Adrenal gland (tissue), 9 donors: ENCODE measurements at regions not wholly inside any gene's neighbourhood (a gene's known extent, or its start where the extent isn't known, plus 50 kb on each side); places are given as distances from the start of the nearest gene placed in this dataset.

Experiments used
- DNase-seq, 7 donors: peaks; one replicate each; pipeline ENCODE4 v3.0.0-alpha.2; 2019 to 2020
- H3K27ac ChIP-seq, 5 donors: fragments of 200-600 bp; sonication (generic) in 4 of 5; 1 replicate in 3 of 5; 2 replicates in 2 of 5; pipeline versions ENCODE4 v1.5.1 to v1.8.0; 2016 to 2020; ENCODE audit warnings: mild to moderate bottlenecking in 1 of 5
- H3K27me3 ChIP-seq: fragments of 200-600 bp; 2 replicates; pipeline ENCODE4 v1.8.0; 2021
- H3K36me3 ChIP-seq, 2 donors: fragments of 200-600 bp; replicated peaks in 1 of 2; 1 replicate in 1 of 2; 2 replicates in 1 of 2; pipeline versions ENCODE4 v1.5.1 to v1.8.0; 2018 to 2022
- H3K4me1 ChIP-seq, 2 donors: fragments of 200-600 bp; replicated peaks in 1 of 2; 1 replicate in 1 of 2; 2 replicates in 1 of 2; pipeline versions ENCODE4 v1.5.1 to v1.8.0; 2018 to 2021
- H3K4me3 ChIP-seq, 4 donors: fragments of 200-600 bp; sonication (generic) in 3 of 4; one replicate each; pipeline ENCODE4 v1.5.1; 2016 to 2018
- H3K9me3 ChIP-seq, 3 donors: fragments of 200-600 bp; sonication (generic) in 1 of 3; replicated peaks in 1 of 3; 1 replicate in 2 of 3; 2 replicates in 1 of 3; pipeline versions ENCODE4 v1.5.1 to v1.8.0; 2016 to 2021
- CTCF ChIP-seq, 6 experiments: fragments of 450-650 bp in 4 of 6; fragments of 200-600 bp in 2 of 6; sonication (generic) in 1 of 6; IDR thresholded peaks; 1 replicate in 5 of 6; 2 replicates in 1 of 6; pipeline versions ENCODE4 v1.5.1 to v1.8.0; 2016 to 2021; ENCODE audit warnings: antibody characterized with exemption in 6 of 6, mild to moderate bottlenecking in 2 of 6, moderate library complexity in 1 of 6
- POLR2A ChIP-seq, 2 donors: fragments of 450-650 bp; IDR thresholded peaks; one replicate each; pipeline ENCODE4 v1.6.1; 2017; ENCODE audit warnings: antibody characterized with exemption in 2 of 2, mild to moderate bottlenecking in 2 of 2, moderate library complexity in 1 of 2
- WGBS, 4 donors: extraction: QIAGEN DNeasy Blood & Tissue Kit in 2 of 4; methylation state at CpG; one replicate each; pipeline versions ENCODE4 v1.1.5 to v1.1.7; 2013 to 2017; 5-methylcytosine and 5-hydroxymethylcytosine counted together
- intact Hi-C, 2 donors: fragments of 100-400 bp; cut with DNase I; formaldehyde crosslinking; loops; one replicate each; pipeline versions ENCODE4 v1.14.1 to v1.15.0; 2022 to 2023
- donor health status: healthy with polysubstance abuse.
- donor health status: Bipolar disorder and iron deficiency.
- donor health status: DM: yes; HTN: yes; CAD: no.
- donor health status: DM: no; HTN: no; CAD: no.
- donor health status: DM: no; HTN: no; CAD: no.

GRCh38 chr1:89472253-89472652 is 52.4 kb upstream of the LRRC8B start:
- no peak overlapping the region for H3K27ac ChIP-seq
- no peaks in the 10 kb centered on the region for H3K36me3 ChIP-seq
- WGBS, 4 donors = 71 to 99% (median 93%) methylated on average over 1 of the region's 1 CpG
- no peaks in the 10 kb centered on the region for H3K27me3 ChIP-seq
- H3K4me1 ChIP-seq = no peaks in the 10 kb centered on the region
- no peak for DNase-seq
- no peak overlapping the region for H3K4me3 ChIP-seq
- intact Hi-C loops = no loop called here
- TF ChIP-seq POLR2A (IDR thresholded peaks at IDR 0.05) (no peak), CTCF (IDR thresholded peaks at IDR 0.05) (no peak)
- H3K9me3 ChIP-seq = no peaks in the 10 kb centered on the region

GRCh38 chr1:89472886-89473417 is 51.7 kb upstream of the LRRC8B start:
- H3K27me3 ChIP-seq = no peaks in the 10 kb centered on the region
- 96 to 100% (median 98%) methylated on average over 1 to 3 of the region's 3 CpGs for WGBS, 4 donors
- TF ChIP-seq CTCF (IDR thresholded peaks at IDR 0.05) = no peak
- DNase-seq = no peak
- H3K27ac ChIP-seq = no peak overlapping the region
- H3K4me1 ChIP-seq = no peaks in the 10 kb centered on the region
- H3K36me3 ChIP-seq = no peaks in the 10 kb centered on the region
- no peaks in the 10 kb centered on the region for H3K9me3 ChIP-seq
- no peak overlapping the region for H3K4me3 ChIP-seq
- intact Hi-C loops = no loop called here
